OCI-LY7 (cell line): ENCODE measurements at regions not wholly inside any gene's neighbourhood (a gene's known extent, or its start where the extent isn't known, plus 50 kb on each side); places are given as distances from the start of the nearest gene placed in this dataset.

ENCODE experiments used
- BruUV-seq: library from RNA; stranded (reverse); fragments of 400-500 nt; replicated peaks from 2 replicates; lab custom pipeline; 2021; lab: Mats Ljungman, UMichigan
- CTCF ChIA-PET: fragments of 300-600 bp; sonication (Branson Sonifier 250); formaldehyde crosslinking; loops from one replicate; lab custom pipeline; 2022; ENCODE audit warnings: antibody characterized with exemption; ENCODE audit not compliant: unreplicated experiment; lab: Charles Lee
- POLR2A ChIA-PET: fragments of 300-600 bp; sonication (Branson Sonifier 250); formaldehyde crosslinking; loops from one replicate; lab custom pipeline; 2022; ENCODE audit warnings: antibody characterized with exemption; lab: Charles Lee
- DNase-seq: peaks from one replicate; pipeline ENCODE4 v3.0.0-alpha.2; 2015; ENCODE audit warnings: low spot score
- H2AFZ ChIP-seq: fragments of 200-600 bp; sonication (generic), shearing (Covaris generic); 2 replicates; pipeline ENCODE4 v1.6.1; 2014; ENCODE audit warnings: mild to moderate bottlenecking, antibody characterized with exemption, low read length, moderate library complexity
- H3K27ac ChIP-seq: fragments of 200-600 bp; sonication (generic); 2 replicates; pipeline ENCODE4 v1.5.1; 2014; ENCODE audit warnings: mixed run types, low read depth, mild to moderate bottlenecking, moderate library complexity, low read length, inconsistent platforms; ENCODE audit not compliant: poor library complexity, severe bottlenecking
- H3K36me3 ChIP-seq: fragments of 200-600 bp; sonication (generic); 2 replicates; pipeline ENCODE4 v1.6.1; 2014; ENCODE audit warnings: mild to moderate bottlenecking, antibody characterized with exemption, low read length, moderate library complexity, mixed read lengths; ENCODE audit not compliant: insufficient read depth
- H3K4me1 ChIP-seq: fragments of 200-600 bp; sonication (generic); 2 replicates; pipeline ENCODE4 v1.5.1; 2014; ENCODE audit warnings: mild to moderate bottlenecking, low read length; ENCODE audit not compliant: insufficient read depth, poor library complexity, severe bottlenecking
- H3K4me2 ChIP-seq: fragments of 200-600 bp; sonication (generic); 2 replicates; pipeline ENCODE4 v1.6.1; 2014; ENCODE audit warnings: mild to moderate bottlenecking, low read length
- H3K4me3 ChIP-seq: fragments of 200-600 bp; sonication (generic); 2 replicates; pipeline ENCODE4 v1.5.1; 2014; ENCODE audit warnings: mild to moderate bottlenecking, low read depth, low read length; ENCODE audit not compliant: poor library complexity, severe bottlenecking
- H3K79me2 ChIP-seq: fragments of 200-600 bp; sonication (generic); 2 replicates; pipeline ENCODE4 v1.6.1; 2016; ENCODE audit warnings: low read depth, mild to moderate bottlenecking, low read length, moderate library complexity, mixed read lengths; ENCODE audit not compliant: insufficient read depth
- H3K9me2 ChIP-seq: fragments of 200-600 bp; sonication (generic); 2 replicates; pipeline ENCODE4 v1.6.1; 2016; ENCODE audit warnings: mild to moderate bottlenecking, low read length, mixed read lengths; ENCODE audit not compliant: insufficient read depth
- H3K9me3 ChIP-seq: fragments of 200-600 bp; sonication (generic); 2 replicates; pipeline ENCODE4 v1.6.1; 2014; ENCODE audit warnings: mild to moderate bottlenecking, mixed run types, low read length, mixed read lengths
- H4K20me1 ChIP-seq: fragments of 200-600 bp; sonication (generic); 2 replicates; pipeline ENCODE4 v1.6.1; 2014; ENCODE audit warnings: mild to moderate bottlenecking, antibody characterized with exemption, low read length, moderate library complexity, mixed read lengths; ENCODE audit not compliant: insufficient read depth
- EZH2phosphoT487 ChIP-seq: fragments of 200-600 bp; sonication (generic); IDR thresholded peaks from 2 replicates; pipeline ENCODE4 v1.6.1; 2018; ENCODE audit warnings: low read depth, borderline replicate concordance, mild to moderate bottlenecking, mixed run types, antibody characterized with exemption, low read length, moderate library complexity, mixed read lengths
- intact Hi-C: fragments of 100-400 bp; cut with micrococcal nuclease; formaldehyde crosslinking; loops from one replicate; pipeline ENCODE4 v1.10.0; 2022; ENCODE audit not compliant: unreplicated experiment
- TF ChIP-seq, protein P1 (sequence below): fragments of 200-600 bp; sonication (generic); conservative IDR thresholded peaks from 2 replicates; pipeline ENCODE4 v1.5.1; 2014; ENCODE audit warnings: mild to moderate bottlenecking, antibody characterized with exemption, low read length, moderate library complexity, mixed read lengths

DNA sequence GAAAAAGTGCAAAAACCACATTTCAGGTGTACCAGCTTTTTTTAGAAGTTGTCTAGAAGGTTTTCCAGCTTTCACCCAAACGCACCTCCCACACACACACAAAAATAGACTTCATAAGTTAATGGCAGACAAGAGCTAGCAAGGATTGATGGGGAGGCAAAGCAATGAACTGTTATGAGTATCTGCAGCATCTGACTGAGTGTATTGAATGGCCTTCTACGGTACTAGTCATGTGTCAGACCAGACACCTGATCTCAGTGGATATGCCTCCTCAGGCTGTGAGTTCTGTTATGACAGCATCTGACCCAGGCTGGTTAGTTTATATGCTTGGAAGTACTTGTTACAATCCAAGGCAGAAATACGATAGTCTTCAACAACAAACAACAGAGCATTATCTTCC is 406.1 kb upstream of the AUTS2 start:
- Histone ChIP-seq H3K9me2 (no peaks in the 10 kb centered on the region), H3K36me3 (no peaks in the 10 kb centered on the region), H3K4me2 (no peak overlapping the region), H3K4me3 (no peak overlapping the region), H2AFZ (peak overlapping the region; percentile 34; the same call in 1 of the 2 replicates), H3K4me1 (peaks cover 14% of the 10 kb centered on the region), H4K20me1 (no peaks in the 10 kb centered on the region), H3K79me2 (no peaks in the 10 kb centered on the region), H3K9me3 (no peaks in the 10 kb centered on the region), H3K27ac (no peak overlapping the region)
- intact Hi-C loops, result no loop called here
- TF ChIP-seq, protein P1, sequence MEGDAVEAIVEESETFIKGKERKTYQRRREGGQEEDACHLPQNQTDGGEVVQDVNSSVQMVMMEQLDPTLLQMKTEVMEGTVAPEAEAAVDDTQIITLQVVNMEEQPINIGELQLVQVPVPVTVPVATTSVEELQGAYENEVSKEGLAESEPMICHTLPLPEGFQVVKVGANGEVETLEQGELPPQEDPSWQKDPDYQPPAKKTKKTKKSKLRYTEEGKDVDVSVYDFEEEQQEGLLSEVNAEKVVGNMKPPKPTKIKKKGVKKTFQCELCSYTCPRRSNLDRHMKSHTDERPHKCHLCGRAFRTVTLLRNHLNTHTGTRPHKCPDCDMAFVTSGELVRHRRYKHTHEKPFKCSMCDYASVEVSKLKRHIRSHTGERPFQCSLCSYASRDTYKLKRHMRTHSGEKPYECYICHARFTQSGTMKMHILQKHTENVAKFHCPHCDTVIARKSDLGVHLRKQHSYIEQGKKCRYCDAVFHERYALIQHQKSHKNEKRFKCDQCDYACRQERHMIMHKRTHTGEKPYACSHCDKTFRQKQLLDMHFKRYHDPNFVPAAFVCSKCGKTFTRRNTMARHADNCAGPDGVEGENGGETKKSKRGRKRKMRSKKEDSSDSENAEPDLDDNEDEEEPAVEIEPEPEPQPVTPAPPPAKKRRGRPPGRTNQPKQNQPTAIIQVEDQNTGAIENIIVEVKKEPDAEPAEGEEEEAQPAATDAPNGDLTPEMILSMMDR, result no peak
- no peak for TF ChIP-seq EZH2phosphoT487
- BruUV-seq, result no TSS peak
- ChIA-PET CTCF (no interaction called here), POLR2A (no interaction called here)
- DNase-seq, result peak; percentile 32

DNA sequence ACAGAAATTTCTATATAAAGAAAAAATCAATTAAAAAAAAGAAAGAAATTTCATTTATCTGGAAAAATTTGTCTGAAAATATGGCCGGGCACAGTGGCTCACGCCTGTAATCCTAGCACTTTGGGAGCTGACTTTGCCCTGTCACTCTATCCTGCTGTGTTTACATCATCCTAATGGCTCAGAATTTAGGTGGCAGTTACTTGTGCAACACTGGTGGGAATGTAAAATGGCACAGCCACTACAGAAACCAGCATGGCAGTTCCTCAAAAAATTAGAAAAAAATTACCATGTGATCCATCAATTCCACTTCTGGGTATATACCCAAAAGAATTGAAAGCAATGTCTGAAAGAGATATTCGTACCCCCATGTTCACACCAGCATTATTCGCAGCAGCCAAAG is 405.2 kb upstream of the AUTS2 start:
- no TSS peak for BruUV-seq
- intact Hi-C loops, result no loop called here
- Histone ChIP-seq H3K27ac (no peak overlapping the region), H3K9me2 (no peaks in the 10 kb centered on the region), H3K4me3 (no peak overlapping the region), H3K4me1 (peaks cover 14% of the 10 kb centered on the region), H4K20me1 (no peaks in the 10 kb centered on the region), H3K4me2 (no peak overlapping the region), H3K9me3 (no peaks in the 10 kb centered on the region; the same call in 1 of the 2 replicates), H3K79me2 (no peaks in the 10 kb centered on the region), H3K36me3 (no peaks in the 10 kb centered on the region), H2AFZ (no peak overlapping the region)
- no peak for TF ChIP-seq EZH2phosphoT487
- TF ChIP-seq, protein P1, result no peak
- CTCF ChIA-PET, result no interaction called here
- no peak for DNase-seq
- POLR2A ChIA-PET, result no interaction called here

DNA sequence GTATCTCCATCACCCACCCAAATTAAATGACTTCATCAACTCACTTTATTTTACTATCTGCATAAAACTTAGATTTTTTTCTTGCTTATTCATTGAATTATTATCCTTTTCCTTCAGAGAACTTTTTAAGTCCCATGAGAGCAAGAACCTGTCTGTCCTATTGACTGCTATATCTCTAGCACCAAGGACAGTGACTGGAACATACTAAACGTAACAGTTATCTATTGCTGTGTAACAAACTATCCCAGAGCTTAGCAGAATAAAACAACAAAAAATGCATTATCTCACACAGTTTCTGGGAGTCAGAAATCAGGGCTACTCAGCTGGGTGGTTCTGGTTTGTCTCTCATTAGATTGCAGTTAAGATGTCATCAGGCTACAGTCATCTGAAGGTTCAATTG is 401.7 kb upstream of the AUTS2 start:
- ChIA-PET POLR2A (no interaction called here), CTCF (interaction anchor here (0.6 kb wide), 1 partner anchor 1316 kb away, joined by 3 read pairs; no protein-coding TSS in a partner anchor)
- no peak for TF ChIP-seq EZH2phosphoT487
- no peaks in the 10 kb centered on the region for H3K36me3 ChIP-seq
- no peak overlapping the region for H3K27ac ChIP-seq
- H3K79me2 ChIP-seq, result no peaks in the 10 kb centered on the region
- no peak overlapping the region for H3K4me2 ChIP-seq
- BruUV-seq, result no TSS peak
- no peak overlapping the region for H3K4me3 ChIP-seq
- no peaks in the 10 kb centered on the region; the same call in 1 of the 2 replicates for H3K9me3 ChIP-seq
- intact Hi-C loops, result no loop called here
- H3K9me2 ChIP-seq, result no peaks in the 10 kb centered on the region
- H4K20me1 ChIP-seq, result no peaks in the 10 kb centered on the region
- H2AFZ ChIP-seq, result no peak overlapping the region
- peaks cover 20% of the 10 kb centered on the region for H3K4me1 ChIP-seq
- no peak for DNase-seq
